Testis (tissue), 2 donors: ENCODE measurements at regions not wholly inside any gene's neighbourhood (a gene's known extent, or its start where the extent isn't known, plus 50 kb on each side); places are given as distances from the start of the nearest gene placed in this dataset.

Experiments
- DNase-seq: peaks from one replicate; pipeline ENCODE4 v3.0.0-alpha.2; 2019
- H3K27ac ChIP-seq, 2 donors: fragments of 200-600 bp; sonication (generic); one replicate each; pipeline ENCODE4 v1.5.1; 2019
- H3K27me3 ChIP-seq: fragments of 200-600 bp; sonication (generic); one replicate; pipeline ENCODE4 v1.5.1; 2019
- H3K36me3 ChIP-seq: fragments of 200-600 bp; sonication (generic); one replicate; pipeline ENCODE4 v1.5.1; 2017; ENCODE audit warnings: low read depth; ENCODE audit errors: missing control alignments
- H3K4me1 ChIP-seq: fragments of 200-600 bp; sonication (generic); one replicate; pipeline ENCODE4 v1.5.1; 2019
- H3K4me3 ChIP-seq, 2 donors: fragments of 200-600 bp; sonication (generic); one replicate each; pipeline ENCODE4 v1.5.1; 2017 to 2019
- H3K9me3 ChIP-seq: fragments of 200-600 bp; sonication (generic); one replicate; pipeline ENCODE4 v1.5.1; 2017
- CTCF ChIP-seq, 3 experiments: fragments of 450-650 bp in 2 of 3; fragments of 200-600 bp in 1 of 3; sonication (generic) in 1 of 3; IDR thresholded peaks; one replicate each; pipeline ENCODE4 v1.5.1; 2016 to 2019; ENCODE audit warnings: antibody characterized with exemption in 3 of 3, mild to moderate bottlenecking in 2 of 3, moderate library complexity in 1 of 3
- POLR2A ChIP-seq: fragments of 450-650 bp; IDR thresholded peaks from one replicate; pipeline ENCODE4 v1.6.1; 2017; ENCODE audit warnings: antibody characterized with exemption, mild to moderate bottlenecking, moderate library complexity
- WGBS, 2 donors: methylation state at CpG; one replicate each; pipeline ENCODE4 v1.1.5; 2018; 5-methylcytosine and 5-hydroxymethylcytosine counted together
- intact Hi-C: fragments of 100-400 bp; cut with DNase I; formaldehyde crosslinking; loops from one replicate; pipeline ENCODE4 v1.15.1; 2023; ENCODE audit warnings: low total_unique reads

GRCh38 chr4:29900336-29900735 lies 819.8 kb upstream of the PCDH7 start:
- 73 to 84% methylated on average over 3 of the region's 3 CpGs for WGBS, 2 donors
- Histone ChIP-seq H3K9me3 (no peaks in the 10 kb centered on the region), H3K36me3 (no peaks in the 10 kb centered on the region), H3K27ac (no peak overlapping the region), H3K27me3 (no peaks in the 10 kb centered on the region), H3K4me3 (no peak overlapping the region), H3K4me1 (no peaks in the 10 kb centered on the region)
- TF ChIP-seq POLR2A (no peak), CTCF (IDR thresholded peaks at IDR 0.05) (no peak)
- no peak for DNase-seq
- intact Hi-C loops: no loop called here

GRCh38 chr4:29908276-29908675 lies 811.9 kb upstream of the PCDH7 start:
- H3K27me3 ChIP-seq: no peaks in the 10 kb centered on the region
- TF ChIP-seq CTCF (IDR thresholded peaks at IDR 0.05) (no peak), POLR2A (no peak)
- intact Hi-C loops: no loop called here
- 64 to 66% methylated on average over 2 of the region's 2 CpGs for WGBS, 2 donors
- DNase-seq: no peak
- H3K9me3 ChIP-seq: no peaks in the 10 kb centered on the region
- no peaks in the 10 kb centered on the region for H3K4me1 ChIP-seq
- no peak overlapping the region for H3K4me3 ChIP-seq
- H3K36me3 ChIP-seq: no peaks in the 10 kb centered on the region
- no peak overlapping the region for H3K27ac ChIP-seq

- Histone ChIP-seq H3K36me3 (no peaks in the 10 kb centered on the region), H3K27me3 (no peaks in the 10 kb centered on the region), H3K9me3 (no peaks in the 10 kb centered on the region), H3K4me3 (no peak overlapping the region), H3K4me1 (no peaks in the 10 kb centered on the region), H3K27ac (no peak overlapping the region)
- intact Hi-C loops: no loop called here
- TF ChIP-seq CTCF (IDR thresholded peaks at IDR 0.05) (no peak), POLR2A (no peak)
- no peak for DNase-seq
- 91% methylated on average over 2 of the region's 2 CpGs for WGBS, 2 donors
Observed at GRCh38 chr4:29927895-29928294, 792.3 kb upstream of the PCDH7 start.

GRCh38 chr4:29948451-29948850 lies 771.7 kb upstream of the PCDH7 start:
- Histone ChIP-seq H3K36me3 (no peaks in the 10 kb centered on the region), H3K9me3 (no peaks in the 10 kb centered on the region), H3K4me3 (no peak overlapping the region), H3K4me1 (no peaks in the 10 kb centered on the region), H3K27me3 (no peaks in the 10 kb centered on the region), H3K27ac (no peak overlapping the region)
- 94 to 96% methylated on average over 2 of the region's 2 CpGs for WGBS, 2 donors
- no peak for DNase-seq
- intact Hi-C loops: no loop called here
- TF ChIP-seq CTCF (IDR thresholded peaks at IDR 0.05): no peak

GRCh38 chr4:29948858-29949257 lies 771.3 kb upstream of the PCDH7 start:
- DNase-seq: no peak
- Histone ChIP-seq H3K27ac (no peak overlapping the region), H3K4me3 (no peak overlapping the region), H3K36me3 (no peaks in the 10 kb centered on the region), H3K27me3 (no peaks in the 10 kb centered on the region), H3K4me1 (no peaks in the 10 kb centered on the region), H3K9me3 (no peaks in the 10 kb centered on the region)
- intact Hi-C loops: no loop called here
- TF ChIP-seq CTCF (IDR thresholded peaks at IDR 0.05) (no peak), POLR2A (no peak)
